G401.6 (cell line): ENCODE measurements at regions not wholly inside any gene's neighbourhood (a gene's known extent, or its start where the extent isn't known, plus 50 kb on each side); places are given as distances from the start of the nearest gene placed in this dataset.

Source experiments
- FAIRE-seq: peaks from 2 replicates; lab custom pipeline; 2012; peaks lifted over from hg19 to GRCh38; lab: Jason Lieb, UNC

- no peak for FAIRE-seq
Observed at GRCh38 chr4:32435308-32435707, 1715.1 kb downstream of the PCDH7 start.

DNA sequence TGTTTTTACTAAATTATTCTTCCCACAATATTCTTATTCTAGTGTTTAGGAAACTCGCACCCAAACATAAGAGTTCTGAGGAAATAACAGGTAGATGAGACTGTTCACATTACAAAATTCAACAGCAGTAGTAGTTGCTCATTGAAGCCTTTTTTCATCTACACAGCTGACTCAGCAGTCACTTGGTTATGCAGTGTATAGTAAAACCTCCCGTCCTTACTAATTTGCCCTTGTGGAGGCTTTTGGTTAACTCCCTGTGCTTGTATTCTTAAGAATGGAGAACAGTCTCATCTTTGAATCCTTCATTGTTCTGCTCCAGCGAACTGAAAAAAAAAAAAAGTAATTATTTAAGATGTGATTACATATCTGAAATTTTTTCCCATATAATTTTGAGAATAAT, 1716.6 kb downstream of the PCDH7 start:
- FAIRE-seq: no peak

DNA sequence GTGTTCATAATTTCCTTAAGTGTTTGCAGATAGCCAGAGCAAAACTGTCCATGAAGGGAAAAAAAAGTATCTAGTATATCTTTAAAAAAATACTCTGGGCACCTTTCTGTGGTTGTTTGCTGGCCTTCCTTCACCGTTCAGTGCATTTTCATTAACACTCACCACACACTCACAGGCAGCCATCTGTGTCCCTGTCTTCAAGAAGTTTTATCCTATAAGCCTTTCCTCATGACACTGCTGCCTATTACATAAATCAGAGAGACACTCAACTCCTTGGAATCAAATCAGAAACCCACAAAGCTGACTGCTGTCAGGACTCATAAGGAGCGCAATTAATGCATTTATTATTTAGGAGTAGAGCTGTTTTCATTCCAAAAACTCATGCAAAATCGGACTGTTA, 1720.2 kb downstream of the PCDH7 start:
- FAIRE-seq: no peak

- no peak for FAIRE-seq
Observed at GRCh38 chr4:32454482-32454881, 1734.3 kb downstream of the PCDH7 start.

DNA sequence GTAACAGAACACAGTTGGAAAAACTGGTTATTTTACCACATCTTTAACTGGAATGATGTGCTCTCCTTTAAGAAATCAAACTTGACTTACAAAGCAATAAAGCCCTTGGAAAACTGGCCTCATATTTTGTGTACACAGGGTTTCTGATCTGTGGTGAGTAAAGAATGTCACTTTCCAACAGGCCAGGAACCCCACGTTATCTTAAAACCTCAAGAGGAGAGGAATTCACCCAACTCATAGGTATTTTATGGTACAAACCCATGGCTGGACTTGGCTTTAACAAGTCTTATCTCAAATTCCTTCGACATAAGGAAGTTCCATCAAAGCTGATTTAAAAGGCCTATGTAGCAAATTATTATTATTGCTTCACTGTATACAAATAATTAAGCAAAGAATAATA, 1735.1 kb downstream of the PCDH7 start:
- no peak for FAIRE-seq

DNA sequence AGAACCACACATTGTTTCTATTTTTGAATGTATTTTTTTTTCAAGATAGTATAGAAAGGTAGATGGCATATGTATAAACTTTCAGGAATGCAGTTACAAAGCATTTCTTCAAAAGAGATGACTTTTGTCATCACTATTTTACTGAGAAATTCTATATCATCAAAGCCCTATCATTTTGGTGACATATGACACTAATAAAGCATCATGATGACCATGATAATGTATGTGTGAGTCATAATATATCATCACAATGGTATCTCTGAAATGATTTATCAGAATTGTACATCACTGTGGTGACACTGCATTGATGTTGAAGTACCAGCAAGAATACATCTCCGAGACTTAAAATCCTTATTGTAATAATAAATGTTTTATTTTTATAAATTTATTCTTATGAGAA, 1740.8 kb downstream of the PCDH7 start:
- no peak for FAIRE-seq

GRCh38 chr4:32462944-32463343, 1742.8 kb downstream of the PCDH7 start:
- FAIRE-seq: no peak

GRCh38 chr4:32470087-32470585, 1750.0 kb downstream of the PCDH7 start:
- no peak for FAIRE-seq

DNA sequence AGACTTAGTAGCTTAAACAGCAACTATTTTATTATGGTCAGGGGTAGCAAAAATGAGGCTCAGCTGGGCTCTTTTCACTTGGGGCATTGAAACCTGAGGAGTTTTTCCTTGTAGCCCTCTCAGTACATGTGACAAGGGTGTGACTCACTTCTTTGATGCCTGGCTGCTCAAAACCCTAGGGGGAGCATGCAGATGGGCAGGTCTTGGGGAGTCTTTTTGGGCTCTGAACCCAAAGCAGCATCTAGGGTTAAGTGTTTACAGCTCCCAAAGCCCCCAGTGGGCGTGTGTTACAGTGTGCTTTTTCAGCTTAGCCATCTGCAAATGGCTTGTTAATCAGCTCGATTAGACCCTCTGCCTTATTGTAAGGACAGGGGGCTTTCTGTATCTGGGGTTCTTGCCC, 1752.7 kb downstream of the PCDH7 start:
- FAIRE-seq: no peak

DNA sequence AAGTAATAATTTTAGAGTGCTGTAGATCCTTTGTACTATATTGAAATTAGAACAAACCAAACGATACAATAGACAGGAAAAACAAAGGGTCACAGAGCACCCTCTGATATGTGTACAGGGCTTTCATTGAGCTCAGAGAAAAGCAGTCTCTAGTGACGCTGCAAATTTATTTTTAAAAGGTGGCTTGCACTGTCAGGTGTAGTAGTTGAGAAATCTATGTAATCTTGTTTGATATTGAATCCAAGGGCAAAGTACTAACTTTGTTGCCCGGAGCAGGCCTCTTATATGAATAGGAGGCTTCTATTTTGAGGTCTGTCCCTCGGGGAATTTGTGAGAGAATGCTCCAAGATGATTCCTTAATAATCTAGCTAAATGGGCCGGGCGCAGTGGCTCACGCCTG, 1755.5 kb downstream of the PCDH7 start:
- no peak for FAIRE-seq

DNA sequence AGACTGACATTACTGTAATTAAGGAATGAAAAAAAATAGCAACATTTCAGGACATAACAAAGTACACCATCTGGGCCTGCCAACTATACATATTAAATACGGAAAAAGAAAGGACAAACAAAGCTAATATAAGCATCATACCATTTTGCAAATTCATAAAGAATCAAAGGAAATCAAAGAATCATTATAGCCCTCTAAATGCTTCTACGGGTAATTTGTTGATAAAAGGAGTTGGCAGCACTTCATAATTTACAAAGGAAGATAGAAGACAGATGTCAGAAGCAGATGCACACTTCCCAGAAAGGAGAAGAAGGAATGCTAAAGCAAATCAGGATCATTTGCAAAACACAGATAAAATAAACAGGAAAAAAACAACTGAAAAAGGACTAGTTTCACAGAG, 1757.3 kb downstream of the PCDH7 start:
- FAIRE-seq: no peak

DNA sequence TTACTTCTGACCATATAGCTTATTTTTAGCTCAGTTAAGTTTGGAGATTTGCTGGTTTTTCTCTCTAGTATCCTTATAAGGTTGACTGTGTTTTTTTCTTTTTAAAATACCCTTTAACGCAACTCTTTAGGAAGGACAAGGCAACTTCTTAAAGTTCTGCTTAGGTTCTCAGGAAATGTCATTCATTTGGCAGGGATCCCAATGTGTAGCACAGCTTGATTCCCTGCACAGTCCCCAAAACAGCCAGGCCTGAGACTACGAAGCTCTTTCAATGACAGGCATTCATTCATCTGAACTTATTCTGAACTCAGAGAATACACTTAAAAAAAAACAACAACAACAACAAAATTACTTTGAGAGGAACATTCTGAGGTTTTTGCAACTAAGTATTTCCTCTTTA, 1765.8 kb downstream of the PCDH7 start:
- FAIRE-seq: no peak

GRCh38 chr4:32488690-32489089, 1768.5 kb downstream of the PCDH7 start:
- FAIRE-seq: no peak

DNA sequence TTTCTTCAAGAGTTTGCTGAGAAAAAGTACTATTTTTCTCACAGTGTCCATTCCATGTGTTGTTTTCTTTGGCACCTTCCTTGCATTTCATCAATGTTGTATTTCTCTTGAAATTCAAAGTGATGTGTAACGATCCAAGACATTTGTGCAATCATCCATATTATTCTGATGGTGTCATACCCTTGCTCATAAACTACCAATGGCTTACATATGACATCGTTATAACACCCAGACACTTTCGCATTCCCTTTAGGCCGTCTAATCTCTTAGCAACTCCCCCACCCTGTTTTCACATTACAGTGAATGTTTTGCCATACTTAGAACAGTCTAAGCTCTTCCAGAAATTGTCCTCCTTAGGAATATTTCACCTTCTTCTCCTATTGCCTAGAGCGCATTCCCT, 1779.0 kb downstream of the PCDH7 start:
- FAIRE-seq: no peak

DNA sequence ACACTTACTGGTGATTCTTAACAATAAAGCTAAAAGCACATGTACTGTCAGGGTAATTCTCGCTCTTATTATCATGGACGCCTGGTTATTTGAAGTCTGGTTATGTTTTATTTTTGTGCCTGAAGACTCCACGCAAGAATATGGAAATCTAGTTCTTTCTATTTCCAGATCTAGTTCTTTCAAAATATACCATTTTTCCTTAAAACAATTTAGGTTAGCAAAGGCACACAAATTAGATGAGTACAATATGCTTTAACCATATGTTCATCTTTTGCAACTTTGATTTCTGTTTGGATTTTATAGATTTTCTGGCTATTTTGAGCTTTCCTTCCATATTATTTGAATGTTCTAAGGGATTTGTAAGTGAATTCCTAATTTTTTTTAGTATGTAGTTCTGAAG, 1783.1 kb downstream of the PCDH7 start:
- FAIRE-seq: no peak

- FAIRE-seq: no peak
Observed at GRCh38 chr4:32506067-32506466, 1785.9 kb downstream of the PCDH7 start.

DNA sequence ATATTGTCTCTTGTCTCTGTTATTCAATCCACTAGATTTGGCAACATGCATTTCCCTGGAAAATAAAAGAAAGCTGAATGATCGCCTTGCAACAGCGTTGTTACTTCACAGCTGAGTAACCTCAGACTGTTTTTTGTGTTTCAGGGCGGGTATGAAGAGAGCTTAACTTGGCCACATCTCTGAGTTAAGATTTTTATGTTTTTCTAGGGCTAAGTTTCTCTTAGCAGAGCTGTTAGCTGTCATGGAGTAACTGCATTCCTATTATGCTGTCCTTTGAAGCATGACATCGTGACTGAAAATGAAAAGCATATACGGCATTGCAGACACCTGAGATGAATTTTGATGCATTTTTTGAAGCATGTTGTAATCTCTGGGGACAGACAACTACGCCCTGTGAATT, 1798.9 kb downstream of the PCDH7 start:
- FAIRE-seq: no peak

- no peak for FAIRE-seq
Observed at GRCh38 chr4:32525420-32525819, 1805.3 kb downstream of the PCDH7 start.

GRCh38 chr4:32544846-32545245, 1824.7 kb downstream of the PCDH7 start:
- FAIRE-seq: no peak

DNA sequence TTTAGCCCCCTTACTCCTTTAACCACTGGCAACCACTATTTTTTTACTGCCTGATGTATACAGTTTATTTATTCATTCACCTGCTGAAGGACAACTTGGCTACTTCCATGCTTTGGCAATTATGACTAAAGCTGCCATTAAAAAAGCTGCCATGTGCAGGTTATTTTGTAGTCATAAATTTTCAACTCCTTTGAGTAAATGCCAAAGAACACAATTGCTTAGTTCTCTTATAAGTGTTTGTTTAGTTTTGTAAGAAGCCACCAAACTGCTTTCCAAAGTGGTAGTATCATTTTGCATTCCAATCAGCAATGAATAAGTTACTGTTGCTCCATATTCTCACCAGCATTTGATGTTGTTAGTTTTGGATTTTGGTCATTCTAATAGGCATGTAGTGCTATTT, 1831.8 kb downstream of the PCDH7 start:
- FAIRE-seq: no peak

DNA sequence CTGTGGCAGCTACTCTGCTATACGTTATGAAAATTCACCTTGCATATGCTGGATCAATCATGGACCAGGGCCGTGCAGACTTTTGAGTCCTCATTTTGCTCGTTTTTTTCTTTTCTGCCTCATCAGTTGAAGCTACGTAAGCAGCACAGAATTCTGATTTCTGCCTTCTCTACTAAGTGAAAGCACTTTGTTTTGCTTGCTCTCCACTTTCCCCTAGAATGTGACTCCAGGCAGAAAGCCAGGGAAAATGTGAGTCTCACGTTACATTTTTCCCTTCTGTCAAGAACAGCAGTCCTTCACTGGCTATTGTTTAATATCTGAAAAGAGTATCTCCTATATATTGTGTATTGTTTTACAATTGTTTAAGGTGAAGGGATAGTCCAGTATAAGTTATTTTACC, 1840.1 kb downstream of the PCDH7 start:
- no peak for FAIRE-seq

- no peak for FAIRE-seq
Observed at GRCh38 chr4:32562010-32562409, 1841.8 kb downstream of the PCDH7 start.

DNA sequence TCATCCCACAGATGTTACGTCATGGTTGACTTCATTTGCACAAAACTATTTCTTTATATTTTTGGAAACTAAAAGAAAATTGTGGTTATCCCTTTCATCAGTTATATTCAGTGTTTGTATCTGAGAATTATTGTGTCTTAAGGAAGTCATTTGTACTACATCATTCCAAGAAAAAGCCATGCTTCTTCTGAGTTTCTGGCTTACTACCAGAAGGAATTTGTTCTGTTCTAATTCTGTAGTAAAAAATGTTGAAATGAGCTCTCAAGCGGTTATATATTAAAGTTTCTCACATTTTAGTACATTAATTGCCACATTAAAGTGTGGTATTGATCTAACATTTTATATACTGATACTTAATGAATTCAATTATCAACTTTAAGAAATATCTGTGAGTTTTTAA, 1844.5 kb downstream of the PCDH7 start:
- FAIRE-seq: no peak

- FAIRE-seq: no peak
Observed at GRCh38 chr4:32569861-32570260, 1849.7 kb downstream of the PCDH7 start.

DNA sequence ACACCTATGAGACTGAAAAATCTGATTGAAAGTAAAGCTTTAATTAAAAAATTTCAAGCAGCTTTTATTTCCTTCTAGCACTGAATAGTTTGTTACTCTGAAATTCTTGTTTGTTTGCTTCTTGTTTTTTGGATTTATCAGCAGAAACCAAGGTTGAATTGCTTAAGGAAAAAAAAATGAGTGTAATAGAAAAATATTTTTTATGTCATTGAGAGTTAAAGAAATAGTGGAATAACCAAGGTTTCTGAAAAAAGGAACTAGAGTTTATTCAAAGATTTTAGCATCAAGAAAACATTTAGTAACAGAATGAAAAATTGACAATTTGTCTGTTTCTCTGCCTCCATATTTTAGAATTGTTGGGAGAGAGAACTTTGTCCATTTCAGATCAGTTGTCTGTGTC, 1852.2 kb downstream of the PCDH7 start:
- FAIRE-seq: no peak
